ENCODE measurements at regions not wholly inside any gene's neighbourhood (a gene's known extent, or its start where the extent isn't known, plus 50 kb on each side); places are given as distances from the start of the nearest gene placed in this dataset.

- TF ChIP-seq CTCF (IDR thresholded peaks at IDR 0.05; ENCODE audit: low read depth, low read length) (no peak), POLR2A (IDR thresholded peaks at IDR 0.05; ENCODE audit: extremely low read depth, insufficient read length) (no peak)
Observed at GRCh38 chr2:118502106-118502505, 345.3 kb downstream of the EN1 start.
